Thyroid gland (tissue), 4 donors: ENCODE measurements at regions not wholly inside any gene's neighbourhood (a gene's known extent, or its start where the extent isn't known, plus 50 kb on each side); places are given as distances from the start of the nearest gene placed in this dataset.

Experiments
- DNase-seq, 2 donors: peaks; one replicate each; pipeline ENCODE4 v3.0.0-alpha.2; 2019
- H3K27ac ChIP-seq, 3 donors: fragments of 200-600 bp; sonication (generic); 1 replicate in 2 of 3; 2 replicates in 1 of 3; pipeline ENCODE4 v1.5.1; 2016 to 2019; ENCODE audit warnings: mild to moderate bottlenecking in 1 of 3, moderate library complexity in 1 of 3
- H3K27me3 ChIP-seq: fragments of 200-600 bp; sonication (generic); one replicate; pipeline ENCODE4 v1.5.1; 2019
- H3K36me3 ChIP-seq, 2 donors: fragments of 200-600 bp; sonication (generic); one replicate each; pipeline ENCODE4 v1.5.1; 2016 to 2019
- H3K4me1 ChIP-seq, 2 donors: fragments of 200-600 bp; sonication (generic); one replicate each; pipeline ENCODE4 v1.5.1; 2017 to 2019
- H3K4me3 ChIP-seq, 3 donors: fragments of 200-600 bp; sonication (generic); replicated peaks in 1 of 3; 1 replicate in 2 of 3; 2 replicates in 1 of 3; pipeline ENCODE4 v1.5.1; 2016; ENCODE audit warnings: mild to moderate bottlenecking in 1 of 3
- H3K9me3 ChIP-seq: fragments of 200-600 bp; sonication (generic); one replicate; pipeline ENCODE4 v1.5.1; 2017
- CTCF ChIP-seq, 6 experiments: fragments of 200-600 bp in 3 of 6; fragments of 450-650 bp in 3 of 6; sonication (generic) in 3 of 6; IDR thresholded peaks; one replicate each; pipeline ENCODE4 v1.5.1; 2016 to 2019; ENCODE audit warnings: antibody characterized with exemption in 6 of 6, mild to moderate bottlenecking in 2 of 6, inconsistent platforms in 1 of 6, moderate library complexity in 1 of 6
- POLR2A ChIP-seq, 2 donors: fragments of 450-650 bp; IDR thresholded peaks; one replicate each; pipeline ENCODE4 v1.6.1; 2017; ENCODE audit warnings: antibody characterized with exemption in 2 of 2, mild to moderate bottlenecking in 2 of 2, moderate library complexity in 1 of 2
- WGBS, 2 donors: methylation state at CpG; one replicate each; pipeline ENCODE4 v1.1.5; 2017; 5-methylcytosine and 5-hydroxymethylcytosine counted together
- intact Hi-C: fragments of 100-400 bp; cut with DNase I; formaldehyde crosslinking; loops from one replicate; pipeline ENCODE4 v1.15.1; 2023

GRCh38 chr11:25214535-25215176 is 717.8 kb downstream of the LUZP2 start:
- no peaks in the 10 kb centered on the region for H3K27me3 ChIP-seq
- H3K4me3 ChIP-seq, result no peak overlapping the region
- intact Hi-C loops, result no loop called here
- H3K27ac ChIP-seq, result no peak overlapping the region
- H3K4me1 ChIP-seq, result no peaks in the 10 kb centered on the region
- TF ChIP-seq POLR2A (IDR thresholded peaks at IDR 0.05) (no peak), CTCF (IDR thresholded peaks at IDR 0.05) (no peak)
- 89 to 94% methylated on average over 2 of the region's 2 CpGs for WGBS, 2 donors
- no peaks in the 10 kb centered on the region for H3K36me3 ChIP-seq
- no peak for DNase-seq
- H3K9me3 ChIP-seq, result no peaks in the 10 kb centered on the region

GRCh38 chr11:25218036-25218435 is 721.2 kb downstream of the LUZP2 start:
- 55 to 68% methylated on average over 1 of the region's 1 CpG for WGBS, 2 donors
- TF ChIP-seq POLR2A (IDR thresholded peaks at IDR 0.05), result no peak
- no peak for TF ChIP-seq CTCF (IDR thresholded peaks at IDR 0.05)
- H3K9me3 ChIP-seq, result no peaks in the 10 kb centered on the region
- H3K27ac ChIP-seq, result no peak overlapping the region
- H3K36me3 ChIP-seq, result no peaks in the 10 kb centered on the region
- H3K4me3 ChIP-seq, result no peak overlapping the region
- H3K4me1 ChIP-seq, result no peaks in the 10 kb centered on the region
- no peaks in the 10 kb centered on the region for H3K27me3 ChIP-seq
- intact Hi-C loops, result no loop called here
- no peak for DNase-seq

GRCh38 chr11:25225078-25225477 is 728.2 kb downstream of the LUZP2 start:
- no peaks in the 10 kb centered on the region for H3K36me3 ChIP-seq
- H3K27me3 ChIP-seq, result no peaks in the 10 kb centered on the region
- TF ChIP-seq CTCF (IDR thresholded peaks at IDR 0.05) (no peak), POLR2A (IDR thresholded peaks at IDR 0.05) (no peak)
- 63 to 72% methylated on average over 3 of the region's 3 CpGs for WGBS, 2 donors
- no peaks in the 10 kb centered on the region for H3K9me3 ChIP-seq
- no peak for DNase-seq
- H3K27ac ChIP-seq, result no peak overlapping the region
- no peaks in the 10 kb centered on the region for H3K4me1 ChIP-seq
- H3K4me3 ChIP-seq, result no peak overlapping the region
- intact Hi-C loops, result no loop called here

- intact Hi-C loops, result no loop called here
- Histone ChIP-seq H3K36me3 (no peaks in the 10 kb centered on the region), H3K4me1 (no peaks in the 10 kb centered on the region), H3K4me3 (no peak overlapping the region), H3K27me3 (no peaks in the 10 kb centered on the region), H3K9me3 (no peaks in the 10 kb centered on the region), H3K27ac (no peak overlapping the region)
- DNase-seq, result no peak
- TF ChIP-seq CTCF (IDR thresholded peaks at IDR 0.05), result no peak
Observed at GRCh38 chr11:25242928-25243327, 746.1 kb downstream of the LUZP2 start.

GRCh38 chr11:25244126-25244525 is 747.3 kb downstream of the LUZP2 start:
- no peak overlapping the region for H3K4me3 ChIP-seq
- H3K27ac ChIP-seq, result no peak overlapping the region
- H3K4me1 ChIP-seq, result no peaks in the 10 kb centered on the region
- no peaks in the 10 kb centered on the region for H3K27me3 ChIP-seq
- no peak for DNase-seq
- 93 to 94% methylated on average over 2 of the region's 2 CpGs for WGBS, 2 donors
- H3K36me3 ChIP-seq, result no peaks in the 10 kb centered on the region
- no peaks in the 10 kb centered on the region for H3K9me3 ChIP-seq
- TF ChIP-seq POLR2A (IDR thresholded peaks at IDR 0.05) (no peak), CTCF (IDR thresholded peaks at IDR 0.05) (no peak)
- intact Hi-C loops, result no loop called here
